ENCODE measurements at regions not wholly inside any gene's neighbourhood (a gene's known extent, or its start where the extent isn't known, plus 50 kb on each side); places are given as distances from the start of the nearest gene placed in this dataset.

GRCh38 chr4:77418333-77418732 is 187.3 kb upstream of the CXCL13 start:
- TF ChIP-seq EZH2 (IDR thresholded peaks at IDR 0.05; ENCODE audit: insufficient read depth, poor library complexity, severe bottlenecking): no peak
- no peak for TF ChIP-seq EZH2phosphoT487 (IDR thresholded peaks at IDR 0.05; ENCODE audit: insufficient read depth, low read depth)

Measured in GM23248 (cell line).